ENCODE measurements at regions not wholly inside any gene's neighbourhood (a gene's known extent, or its start where the extent isn't known, plus 50 kb on each side); places are given as distances from the start of the nearest gene placed in this dataset.
"Not testable (repeated sequence)": the region's sequence is repeated elsewhere in the genome, so short reads cannot be mapped to it uniquely, and the experiment has no call there.

DNA sequence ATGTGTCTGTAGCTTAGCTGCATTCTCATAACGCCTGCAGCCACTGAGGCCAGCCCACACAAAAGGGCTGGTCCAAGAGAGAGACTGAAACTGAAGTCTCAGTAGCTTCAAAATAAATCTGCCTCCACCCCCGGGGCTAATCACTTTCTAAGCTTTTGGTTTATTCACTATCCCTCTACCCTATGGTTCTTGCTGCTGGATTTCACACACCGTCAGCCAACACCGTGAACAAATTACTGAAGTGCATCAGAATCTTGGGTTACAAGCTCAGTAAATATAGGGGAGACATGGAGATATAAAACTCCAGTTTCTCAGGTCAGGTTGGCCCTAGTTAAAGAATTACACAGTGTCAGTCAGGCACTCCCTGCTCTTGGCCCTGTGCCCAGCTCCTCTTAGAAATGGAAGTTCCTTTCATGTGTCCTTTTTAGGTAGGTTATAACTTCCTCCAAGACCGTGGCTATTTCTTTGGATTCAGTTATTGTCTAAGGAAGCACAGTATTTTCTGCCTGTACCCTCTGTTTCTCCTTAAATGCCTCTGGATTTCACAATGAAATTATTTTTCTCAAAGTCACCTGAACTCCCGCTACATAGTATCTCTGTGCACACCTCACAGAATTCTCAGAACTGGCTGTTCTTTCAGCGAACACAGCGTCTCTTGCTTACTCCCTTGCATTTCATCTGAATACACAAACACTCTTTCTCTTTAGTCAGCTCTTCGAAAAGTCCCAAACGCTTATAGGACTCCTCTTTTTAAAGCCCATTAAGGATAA, 112.5 kb downstream of the FAM174A start:
- peak overlapping the region; percentile 7 to 26 (median 9) for H3K4me3 Mint-ChIP-seq
- peak overlapping the region; percentile 79 to 91 (median 82) for H3K27ac Mint-ChIP-seq
- no peaks in the 10 kb centered on the region for H3K36me3 Mint-ChIP-seq (ENCODE audit: low read depth)
- TF ChIP-seq, protein P1, sequence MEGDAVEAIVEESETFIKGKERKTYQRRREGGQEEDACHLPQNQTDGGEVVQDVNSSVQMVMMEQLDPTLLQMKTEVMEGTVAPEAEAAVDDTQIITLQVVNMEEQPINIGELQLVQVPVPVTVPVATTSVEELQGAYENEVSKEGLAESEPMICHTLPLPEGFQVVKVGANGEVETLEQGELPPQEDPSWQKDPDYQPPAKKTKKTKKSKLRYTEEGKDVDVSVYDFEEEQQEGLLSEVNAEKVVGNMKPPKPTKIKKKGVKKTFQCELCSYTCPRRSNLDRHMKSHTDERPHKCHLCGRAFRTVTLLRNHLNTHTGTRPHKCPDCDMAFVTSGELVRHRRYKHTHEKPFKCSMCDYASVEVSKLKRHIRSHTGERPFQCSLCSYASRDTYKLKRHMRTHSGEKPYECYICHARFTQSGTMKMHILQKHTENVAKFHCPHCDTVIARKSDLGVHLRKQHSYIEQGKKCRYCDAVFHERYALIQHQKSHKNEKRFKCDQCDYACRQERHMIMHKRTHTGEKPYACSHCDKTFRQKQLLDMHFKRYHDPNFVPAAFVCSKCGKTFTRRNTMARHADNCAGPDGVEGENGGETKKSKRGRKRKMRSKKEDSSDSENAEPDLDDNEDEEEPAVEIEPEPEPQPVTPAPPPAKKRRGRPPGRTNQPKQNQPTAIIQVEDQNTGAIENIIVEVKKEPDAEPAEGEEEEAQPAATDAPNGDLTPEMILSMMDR (IDR thresholded peaks at IDR 0.05; ENCODE audit: unreplicated experiment in 3 of 3): no peak
- peaks cover 5% of the 10 kb centered on the region for H3K27me3 Mint-ChIP-seq (ENCODE audit: low read depth)
- H3K4me1 Mint-ChIP-seq: peaks cover 16% of the 10 kb centered on the region
- H3K9me3 Mint-ChIP-seq: no peaks in the 10 kb centered on the region

DNA sequence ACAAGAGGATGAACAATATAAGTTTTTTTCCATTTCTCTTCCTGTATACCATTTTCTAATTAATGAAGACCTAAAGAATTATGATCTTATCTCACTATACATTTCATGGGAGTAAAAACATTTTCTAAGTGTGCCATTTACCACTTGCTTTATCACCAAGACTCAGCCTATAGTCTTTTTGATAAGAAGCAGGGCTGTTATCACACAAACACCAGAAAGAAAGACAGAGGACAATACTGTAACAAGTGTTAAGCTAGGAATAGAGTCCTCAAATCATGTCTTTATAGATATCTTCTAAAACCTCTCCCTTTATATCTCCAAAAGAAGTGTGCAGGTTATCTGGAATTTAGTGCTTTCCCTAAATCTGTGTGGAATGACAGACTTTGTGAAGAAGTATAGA, 119.7 kb downstream of the FAM174A start:
- no peak overlapping the region for H3K27ac Mint-ChIP-seq
- TF ChIP-seq, protein P1 (IDR thresholded peaks at IDR 0.05; ENCODE audit: unreplicated experiment in 3 of 3): no peak
- H3K27me3 Mint-ChIP-seq (ENCODE audit: low read depth): peaks cover 4% of the 10 kb centered on the region
- no peaks in the 10 kb centered on the region for H3K9me3 Mint-ChIP-seq
- no peaks in the 10 kb centered on the region for H3K36me3 Mint-ChIP-seq (ENCODE audit: low read depth)
- H3K4me1 Mint-ChIP-seq: no peaks in the 10 kb centered on the region
- no peak overlapping the region for H3K4me3 Mint-ChIP-seq

DNA sequence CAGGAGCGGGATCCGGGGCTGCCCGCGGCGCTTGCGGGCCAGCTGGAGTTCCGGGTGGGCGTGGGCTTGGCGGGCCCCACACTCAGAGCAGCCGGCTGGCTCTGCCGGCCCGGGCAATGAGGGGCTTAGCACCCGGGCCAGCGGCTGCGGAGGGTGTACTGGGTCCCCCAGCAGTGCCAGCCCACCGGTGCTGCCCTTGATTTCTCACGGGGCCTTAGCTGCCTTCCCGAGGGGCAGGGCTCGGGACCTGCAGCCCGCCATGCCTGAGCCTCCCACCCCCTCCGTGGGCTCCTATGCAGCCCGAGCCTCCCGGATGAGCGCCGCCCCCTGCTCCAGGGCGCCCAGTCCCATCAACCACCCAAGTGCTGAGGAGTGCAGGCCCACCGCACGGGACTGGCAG, 121.6 kb downstream of the FAM174A start:
- not testable (repeated sequence) for H3K9me3 Mint-ChIP-seq; H3K36me3 Mint-ChIP-seq (ENCODE audit: low read depth); H3K4me3 Mint-ChIP-seq; H3K27ac Mint-ChIP-seq; H3K27me3 Mint-ChIP-seq (ENCODE audit: low read depth); H3K4me1 Mint-ChIP-seq

DNA sequence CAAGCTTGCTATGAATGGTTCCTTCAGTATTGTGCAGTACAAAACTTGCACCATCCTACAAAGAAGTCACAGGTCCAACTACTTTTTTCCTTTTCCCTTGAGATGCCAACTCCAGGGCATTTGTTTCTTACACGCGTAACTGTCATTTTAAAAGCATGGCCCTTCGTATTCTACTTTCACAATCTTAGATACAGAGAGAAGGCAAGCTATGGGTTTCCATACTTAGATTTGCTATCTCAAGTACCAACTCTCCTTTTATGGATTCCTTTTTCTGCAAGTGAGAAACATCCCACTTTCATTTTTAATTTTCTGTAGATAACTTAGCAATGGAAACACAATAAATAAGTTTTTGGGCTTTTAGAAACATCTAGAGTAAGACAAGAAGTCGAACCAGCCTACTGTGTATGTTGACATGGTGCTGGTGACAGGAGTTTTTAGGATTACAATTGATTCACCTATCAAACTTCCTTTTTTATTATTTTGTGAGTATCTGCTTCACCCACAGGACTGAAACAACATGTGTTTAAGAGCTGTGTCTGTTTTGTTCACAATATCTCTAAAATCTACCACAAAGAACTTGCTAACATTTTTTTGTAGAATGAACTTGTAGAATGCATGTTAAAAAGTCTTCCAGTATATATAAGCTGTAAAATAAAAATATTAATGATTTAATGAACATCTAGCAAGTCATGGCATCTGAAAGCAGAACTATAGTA, 124.1 kb downstream of the FAM174A start:
- TF ChIP-seq, protein P1 (IDR thresholded peaks at IDR 0.05; ENCODE audit: unreplicated experiment in 3 of 3): no peak
- Mint-ChIP-seq H3K27ac (no peak overlapping the region), H3K9me3 (no peaks in the 10 kb centered on the region), H3K27me3 (ENCODE audit: low read depth) (no peaks in the 10 kb centered on the region), H3K36me3 (ENCODE audit: low read depth) (no peaks in the 10 kb centered on the region), H3K4me1 (no peaks in the 10 kb centered on the region), H3K4me3 (no peak overlapping the region)

DNA sequence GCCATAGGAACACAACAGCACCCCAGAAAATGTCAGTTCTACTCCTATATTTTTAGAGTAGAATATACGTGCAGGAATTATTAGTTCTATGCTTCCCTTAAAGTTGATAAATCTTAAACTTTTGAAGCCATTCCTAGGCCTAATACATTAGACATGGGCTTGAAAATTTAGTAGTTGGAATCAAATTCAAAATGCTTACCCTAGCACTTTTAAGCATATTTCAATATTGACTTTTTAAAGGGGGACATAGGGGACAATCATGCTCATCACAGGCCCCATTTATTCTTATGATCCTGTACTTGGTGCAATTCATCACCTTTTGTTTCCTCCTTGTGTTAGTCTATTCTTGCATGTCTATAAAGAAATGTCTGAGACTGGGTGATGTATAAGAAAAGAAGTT, 129.0 kb downstream of the FAM174A start:
- Mint-ChIP-seq H3K27ac (no peak overlapping the region), H3K4me1 (no peaks in the 10 kb centered on the region), H3K27me3 (ENCODE audit: low read depth) (peaks cover 5% of the 10 kb centered on the region), H3K9me3 (no peaks in the 10 kb centered on the region), H3K4me3 (no peak overlapping the region), H3K36me3 (ENCODE audit: low read depth) (no peaks in the 10 kb centered on the region)
- TF ChIP-seq, protein P1 (IDR thresholded peaks at IDR 0.05; ENCODE audit: unreplicated experiment in 3 of 3): no peak

DNA sequence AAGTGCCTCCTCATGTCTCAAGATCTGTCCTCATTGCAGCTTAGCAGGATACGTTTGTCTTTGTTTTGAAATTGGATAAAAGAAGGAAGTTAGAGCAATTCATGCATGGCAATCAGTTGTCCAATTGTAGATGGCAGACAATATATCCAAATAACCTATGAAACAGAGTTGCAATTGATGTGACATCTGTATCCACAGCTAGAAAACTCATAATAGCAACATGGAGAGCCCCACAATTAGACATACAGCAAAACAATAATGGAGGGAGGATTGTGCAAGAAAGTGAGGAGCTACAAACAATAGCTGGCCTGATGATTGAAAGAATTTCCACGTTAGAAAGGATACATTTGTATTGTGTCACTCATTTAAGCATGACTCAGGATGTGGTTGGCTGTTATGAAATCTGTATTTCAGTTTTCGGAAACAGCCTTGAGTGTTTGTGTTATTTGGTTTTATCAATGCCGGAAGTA, 132.0 kb downstream of the FAM174A start:
- H3K4me1 Mint-ChIP-seq: no peaks in the 10 kb centered on the region
- no peaks in the 10 kb centered on the region for H3K36me3 Mint-ChIP-seq (ENCODE audit: low read depth)
- peaks cover 5% of the 10 kb centered on the region for H3K27me3 Mint-ChIP-seq (ENCODE audit: low read depth)
- TF ChIP-seq, protein P1 (IDR thresholded peaks at IDR 0.05; ENCODE audit: unreplicated experiment in 3 of 3): no peak
- H3K27ac Mint-ChIP-seq: no peak overlapping the region
- H3K4me3 Mint-ChIP-seq: no peak overlapping the region
- peaks cover 5% of the 10 kb centered on the region for H3K9me3 Mint-ChIP-seq
